ENCODE measurements at regions not wholly inside any gene's neighbourhood (a gene's known extent, or its start where the extent isn't known, plus 50 kb on each side); places are given as distances from the start of the nearest gene placed in this dataset.

- H3K27ac Mint-ChIP-seq: no peak overlapping the region
- H3K4me3 Mint-ChIP-seq: no peak overlapping the region
- H3K36me3 Mint-ChIP-seq (ENCODE audit: low read depth): peaks cover 5% of the 10 kb centered on the region
- H3K4me1 Mint-ChIP-seq: peaks cover 22% of the 10 kb centered on the region
- H3K9me3 Mint-ChIP-seq: no peaks in the 10 kb centered on the region
- no peak for TF ChIP-seq CTCF (IDR thresholded peaks at IDR 0.05; ENCODE audit: unreplicated experiment in 3 of 3)
- no peaks in the 10 kb centered on the region for H3K27me3 Mint-ChIP-seq (ENCODE audit: low read depth)
Measured at GRCh38 chr19:46911456-46911855, 50.7 kb downstream of the ARHGAP35 start.

- H3K9me3 Mint-ChIP-seq: no peaks in the 10 kb centered on the region
- no peaks in the 10 kb centered on the region for H3K27me3 Mint-ChIP-seq (ENCODE audit: low read depth)
- peak overlapping the region; percentile 3 to 75 (median 24) for H3K27ac Mint-ChIP-seq
Measured at GRCh38 chr19:46913198-46913851, 52.5 kb downstream of the ARHGAP35 start.

GRCh38 chr19:46913852-46914430 lies 53.1 kb downstream of the ARHGAP35 start:
- peaks cover 14% of the 10 kb centered on the region for H3K4me1 Mint-ChIP-seq
- peak overlapping the region; percentile 3 to 75 (median 24) for H3K27ac Mint-ChIP-seq
- H3K27me3 Mint-ChIP-seq (ENCODE audit: low read depth): no peaks in the 10 kb centered on the region
- peaks cover 15% of the 10 kb centered on the region for H3K36me3 Mint-ChIP-seq (ENCODE audit: low read depth)
- TF ChIP-seq CTCF (IDR thresholded peaks at IDR 0.05; ENCODE audit: unreplicated experiment in 3 of 3): no peak
- H3K9me3 Mint-ChIP-seq: no peaks in the 10 kb centered on the region
- H3K4me3 Mint-ChIP-seq: no peak overlapping the region

More at GRCh38 chr19:46913198-46913851, 52.5 kb downstream of the ARHGAP35 start:
- Mint-ChIP-seq H3K4me3 (no peak overlapping the region), H3K4me1 (peaks cover 19% of the 10 kb centered on the region), H3K36me3 (ENCODE audit: low read depth) (peaks cover 9% of the 10 kb centered on the region)
- no peak for TF ChIP-seq CTCF (IDR thresholded peaks at IDR 0.05; ENCODE audit: unreplicated experiment in 3 of 3)

GRCh38 chr19:46915386-46915785 lies 54.6 kb downstream of the ARHGAP35 start:
- peaks cover 30% of the 10 kb centered on the region for H3K36me3 Mint-ChIP-seq (ENCODE audit: low read depth)
- no peak overlapping the region for H3K4me3 Mint-ChIP-seq
- H3K27ac Mint-ChIP-seq: no peak overlapping the region
- H3K27me3 Mint-ChIP-seq (ENCODE audit: low read depth): no peaks in the 10 kb centered on the region
- H3K9me3 Mint-ChIP-seq: no peaks in the 10 kb centered on the region
- no peak for TF ChIP-seq CTCF (IDR thresholded peaks at IDR 0.05; ENCODE audit: unreplicated experiment in 3 of 3)
- peaks cover 22% of the 10 kb centered on the region for H3K4me1 Mint-ChIP-seq

- H3K27me3 Mint-ChIP-seq (ENCODE audit: low read depth): no peaks in the 10 kb centered on the region
- peak overlapping the region in 1 of 3 experiments; percentile 55 for H3K27ac Mint-ChIP-seq
- H3K4me3 Mint-ChIP-seq: no peak overlapping the region
- H3K36me3 Mint-ChIP-seq (ENCODE audit: low read depth): peaks cover 41% of the 10 kb centered on the region
- H3K4me1 Mint-ChIP-seq: peaks cover 26% of the 10 kb centered on the region
- no peak for TF ChIP-seq CTCF (IDR thresholded peaks at IDR 0.05; ENCODE audit: unreplicated experiment in 3 of 3)
- H3K9me3 Mint-ChIP-seq: no peaks in the 10 kb centered on the region
Measured at GRCh38 chr19:46917002-46917401, 56.2 kb downstream of the ARHGAP35 start.

GRCh38 chr19:46919324-46919723 lies 58.5 kb downstream of the ARHGAP35 start:
- no peak overlapping the region for H3K4me3 Mint-ChIP-seq
- peaks cover 22% of the 10 kb centered on the region for H3K4me1 Mint-ChIP-seq
- H3K9me3 Mint-ChIP-seq: no peaks in the 10 kb centered on the region
- no peak for TF ChIP-seq CTCF (IDR thresholded peaks at IDR 0.05; ENCODE audit: unreplicated experiment in 3 of 3)
- H3K36me3 Mint-ChIP-seq (ENCODE audit: low read depth): peaks cover 51% of the 10 kb centered on the region
- no peak overlapping the region for H3K27ac Mint-ChIP-seq
- H3K27me3 Mint-ChIP-seq (ENCODE audit: low read depth): no peaks in the 10 kb centered on the region
